ENCODE measurements at regions not wholly inside any gene's neighbourhood (a gene's known extent, or its start where the extent isn't known, plus 50 kb on each side); places are given as distances from the start of the nearest gene placed in this dataset.

GRCh38 chr9:135375001-135375400 lies 104.6 kb upstream of the PPP1R26 start:
- peaks cover 11% of the 10 kb centered on the region for H3K27me3 Mint-ChIP-seq
- no peak overlapping the region for H3K27ac Mint-ChIP-seq
- H3K4me3 Mint-ChIP-seq = no peak overlapping the region
- no peaks in the 10 kb centered on the region for H3K4me1 Mint-ChIP-seq (ENCODE audit: unreplicated experiment)
- no peak for DNase-seq (ENCODE audit: extremely low spot score, unreplicated experiment)
- H3K9me3 Mint-ChIP-seq = no peaks in the 10 kb centered on the region
- no peaks in the 10 kb centered on the region for H3K36me3 Mint-ChIP-seq
- TF ChIP-seq CTCF (conservative IDR thresholded peaks at IDR 0.05) = no peak

- no peak for DNase-seq (ENCODE audit: extremely low spot score, unreplicated experiment)
- Mint-ChIP-seq H3K4me1 (ENCODE audit: unreplicated experiment) (peaks cover 5% of the 10 kb centered on the region), H3K4me3 (no peak overlapping the region), H3K36me3 (no peaks in the 10 kb centered on the region), H3K27me3 (peaks cover 15% of the 10 kb centered on the region), H3K27ac (no peak overlapping the region), H3K9me3 (peaks cover 4% of the 10 kb centered on the region)
- TF ChIP-seq CTCF (conservative IDR thresholded peaks at IDR 0.05) = no peak
These were observed 102.9 kb upstream of the PPP1R26 start for GRCh38 chr9:135376511-135377265.

- TF ChIP-seq CTCF (conservative IDR thresholded peaks at IDR 0.05) = no peak
- peaks cover 4% of the 10 kb centered on the region for H3K9me3 Mint-ChIP-seq
- peaks cover 15% of the 10 kb centered on the region for H3K27me3 Mint-ChIP-seq
- DNase-seq (ENCODE audit: extremely low spot score, unreplicated experiment) = no peak
- peaks cover 10% of the 10 kb centered on the region for H3K4me1 Mint-ChIP-seq (ENCODE audit: unreplicated experiment)
- no peak overlapping the region for H3K27ac Mint-ChIP-seq
- no peaks in the 10 kb centered on the region for H3K36me3 Mint-ChIP-seq
- H3K4me3 Mint-ChIP-seq = no peak overlapping the region
These were observed 102.2 kb upstream of the PPP1R26 start for GRCh38 chr9:135377431-135377830.

GRCh38 chr9:135378751-135379150 lies 100.8 kb upstream of the PPP1R26 start:
- no peak for DNase-seq (ENCODE audit: extremely low spot score, unreplicated experiment)
- Mint-ChIP-seq H3K9me3 (peaks cover 4% of the 10 kb centered on the region), H3K36me3 (no peaks in the 10 kb centered on the region), H3K4me1 (ENCODE audit: unreplicated experiment) (peaks cover 10% of the 10 kb centered on the region), H3K4me3 (no peak overlapping the region), H3K27ac (no peak overlapping the region), H3K27me3 (peaks cover 12% of the 10 kb centered on the region)
- no peak for TF ChIP-seq CTCF (conservative IDR thresholded peaks at IDR 0.05)

- H3K27ac Mint-ChIP-seq = no peak overlapping the region
These were observed 99.9 kb upstream of the PPP1R26 start for GRCh38 chr9:135379540-135380267.

More at GRCh38 chr9:135379540-135380267, 99.9 kb upstream of the PPP1R26 start:
- TF ChIP-seq CTCF (conservative IDR thresholded peaks at IDR 0.05) = no peak
- Mint-ChIP-seq H3K27me3 (peaks cover 7% of the 10 kb centered on the region), H3K36me3 (no peaks in the 10 kb centered on the region), H3K9me3 (peaks cover 4% of the 10 kb centered on the region), H3K4me1 (ENCODE audit: unreplicated experiment) (peaks cover 10% of the 10 kb centered on the region), H3K4me3 (no peak overlapping the region)
- no peak for DNase-seq (ENCODE audit: extremely low spot score, unreplicated experiment)

Data from type B pancreatic cell (in vitro differentiated cells).